ENCODE measurements at regions not wholly inside any gene's neighbourhood (a gene's known extent, or its start where the extent isn't known, plus 50 kb on each side); places are given as distances from the start of the nearest gene placed in this dataset.

DNA sequence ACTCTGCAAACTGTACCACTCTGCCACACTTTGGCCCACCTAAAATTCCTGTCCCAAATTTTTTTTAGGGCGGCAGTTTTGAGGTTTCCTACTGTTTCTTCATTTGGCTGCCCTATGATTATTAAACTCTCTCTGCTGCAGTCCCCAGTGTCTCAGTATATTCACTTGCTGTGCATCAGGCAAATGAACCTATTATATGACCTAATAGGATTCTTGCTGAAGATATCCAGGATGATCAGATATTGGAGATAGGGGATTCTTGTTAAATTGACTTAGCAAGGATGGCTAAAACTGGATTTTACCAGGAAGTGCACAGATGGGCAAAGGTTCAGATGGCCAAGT lies 410.8 kb upstream of the DDI1 start:
- no peak for TF ChIP-seq TCF7L2 (IDR thresholded peaks at IDR 0.05; ENCODE audit: low read depth, low read length)
- no peak for TF ChIP-seq ISX (CRISPR knock-in tag; conservative IDR thresholded peaks at IDR 0.05)

All from HepG2 (cell line).